ENCODE measurements at regions not wholly inside any gene's neighbourhood (a gene's known extent, or its start where the extent isn't known, plus 50 kb on each side); places are given as distances from the start of the nearest gene placed in this dataset.
"Not testable (repeated sequence)": the region's sequence is repeated elsewhere in the genome, so short reads cannot be mapped to it uniquely, and the experiment has no call there.

- no peak overlapping the region for H3K27ac Mint-ChIP-seq (ENCODE audit: unreplicated experiment)
- CTCF ChIA-PET: no interaction called here
- no peak for DNase-seq
- no peaks in the 10 kb centered on the region for H3K4me1 Mint-ChIP-seq (ENCODE audit: low read depth, unreplicated experiment)
- H3K36me3 Mint-ChIP-seq (ENCODE audit: insufficient read depth, unreplicated experiment): no peaks in the 10 kb centered on the region
- TF ChIP-seq CTCF (IDR thresholded peaks at IDR 0.05; ENCODE audit: unreplicated experiment): no peak
- BruUV-seq (replicated peaks): no TSS peak
- no peak overlapping the region for H3K4me3 Mint-ChIP-seq (ENCODE audit: low read depth, unreplicated experiment)
- intact Hi-C loops (cut with micrococcal nuclease; ENCODE audit: unreplicated experiment): no loop called here
- no peaks in the 10 kb centered on the region for H3K9me3 Mint-ChIP-seq (ENCODE audit: low read depth, unreplicated experiment)
- no peaks in the 10 kb centered on the region for H3K27me3 Mint-ChIP-seq (ENCODE audit: unreplicated experiment)
These were observed 228.6 kb upstream of the JARID2 start for GRCh38 chr6:15017261-15017660.

DNA sequence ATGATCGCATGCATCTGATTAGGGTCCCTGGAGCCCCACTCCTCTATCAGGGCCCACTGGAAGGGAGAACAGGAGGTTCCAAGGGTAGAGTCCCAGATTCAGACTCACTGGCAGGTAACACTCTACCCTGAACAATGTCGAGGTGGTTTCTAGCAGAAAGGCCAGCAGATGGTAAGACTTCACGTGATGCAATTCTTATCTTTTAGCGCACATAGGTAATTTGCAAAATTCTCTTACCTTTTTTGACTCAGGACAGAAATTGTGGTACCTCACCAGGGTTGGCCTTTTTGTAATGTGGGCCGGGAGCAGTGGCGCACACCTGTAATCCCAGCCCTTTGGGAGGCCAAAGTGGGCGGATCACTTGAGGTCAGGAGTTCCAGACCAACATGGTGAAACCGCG is 228.1 kb upstream of the JARID2 start:
- no TSS peak for BruUV-seq (replicated peaks)
- TF ChIP-seq CTCF (IDR thresholded peaks at IDR 0.05; ENCODE audit: unreplicated experiment): no peak
- Mint-ChIP-seq H3K27ac (ENCODE audit: unreplicated experiment) (no peak overlapping the region), H3K36me3 (ENCODE audit: insufficient read depth, unreplicated experiment) (no peaks in the 10 kb centered on the region), H3K27me3 (ENCODE audit: unreplicated experiment) (no peaks in the 10 kb centered on the region), H3K4me3 (ENCODE audit: low read depth, unreplicated experiment) (no peak overlapping the region), H3K9me3 (ENCODE audit: low read depth, unreplicated experiment) (no peaks in the 10 kb centered on the region), H3K4me1 (ENCODE audit: low read depth, unreplicated experiment) (no peaks in the 10 kb centered on the region)
- CTCF ChIA-PET: no interaction called here
- intact Hi-C loops (cut with micrococcal nuclease; ENCODE audit: unreplicated experiment): no loop called here
- no peak for DNase-seq

DNA sequence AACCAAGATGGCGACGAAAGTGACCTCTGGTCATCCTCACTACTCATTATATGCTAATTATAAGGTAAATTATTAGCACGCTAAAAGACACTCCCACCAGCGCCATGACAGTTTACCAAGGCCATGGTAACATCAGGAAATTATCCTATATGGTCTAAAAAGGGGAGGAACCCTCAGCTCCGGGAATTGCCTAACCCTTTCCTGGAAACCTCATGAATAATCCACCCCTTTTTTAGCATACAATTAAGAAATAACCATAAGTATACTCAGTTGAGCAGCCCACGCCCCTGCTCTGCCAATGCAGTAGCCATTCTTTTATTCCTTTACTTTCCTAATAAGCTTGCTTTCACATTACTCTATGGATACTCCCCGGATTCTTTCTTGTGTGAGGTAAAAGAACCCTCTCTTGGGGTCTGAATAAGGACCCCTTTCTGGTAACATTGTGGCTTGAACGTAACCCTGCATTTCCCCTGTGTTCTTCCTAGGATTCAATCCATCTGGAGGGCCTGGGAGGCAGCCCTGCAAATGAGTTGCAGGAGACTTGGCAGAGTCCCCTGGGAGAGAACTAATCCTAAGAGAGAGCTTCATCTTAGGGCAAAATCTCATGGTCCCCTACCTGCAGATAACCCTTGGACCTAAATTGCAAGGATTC is 225.6 kb upstream of the JARID2 start:
- Mint-ChIP-seq H3K9me3 (ENCODE audit: low read depth, unreplicated experiment) (no peaks in the 10 kb centered on the region), H3K27ac (ENCODE audit: unreplicated experiment) (no peak overlapping the region), H3K27me3 (ENCODE audit: unreplicated experiment) (no peaks in the 10 kb centered on the region), H3K4me1 (ENCODE audit: low read depth, unreplicated experiment) (no peaks in the 10 kb centered on the region), H3K4me3 (ENCODE audit: low read depth, unreplicated experiment) (no peak overlapping the region), H3K36me3 (ENCODE audit: insufficient read depth, unreplicated experiment) (no peaks in the 10 kb centered on the region)
- intact Hi-C loops (cut with micrococcal nuclease; ENCODE audit: unreplicated experiment): no loop called here
- CTCF ChIA-PET: no interaction called here
- no peak for DNase-seq
- no peak for TF ChIP-seq CTCF (IDR thresholded peaks at IDR 0.05; ENCODE audit: unreplicated experiment)
- BruUV-seq (replicated peaks): no TSS peak

DNA sequence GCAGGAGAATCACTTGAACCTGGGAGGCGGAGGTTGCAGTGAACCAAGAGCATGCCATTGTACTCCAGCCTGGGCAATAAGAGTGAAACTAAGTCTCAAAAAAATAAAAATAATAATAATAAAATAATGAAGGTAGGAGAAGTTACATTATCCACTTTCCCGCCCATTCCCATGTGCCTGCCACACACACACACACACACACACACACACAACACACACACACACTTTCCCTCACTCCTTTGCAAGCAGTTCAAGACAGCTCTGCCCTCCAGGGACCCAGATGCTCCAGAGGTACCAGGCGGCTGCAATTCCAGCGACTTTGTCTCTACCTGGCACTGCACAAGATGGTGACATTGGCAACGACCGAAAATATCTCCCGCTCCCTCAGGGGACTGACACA is 224.8 kb upstream of the JARID2 start:
- Mint-ChIP-seq H3K4me3 (ENCODE audit: low read depth, unreplicated experiment) (no peak overlapping the region), H3K27me3 (ENCODE audit: unreplicated experiment) (no peaks in the 10 kb centered on the region), H3K36me3 (ENCODE audit: insufficient read depth, unreplicated experiment) (no peaks in the 10 kb centered on the region), H3K9me3 (ENCODE audit: low read depth, unreplicated experiment) (no peaks in the 10 kb centered on the region), H3K27ac (ENCODE audit: unreplicated experiment) (no peak overlapping the region), H3K4me1 (ENCODE audit: low read depth, unreplicated experiment) (no peaks in the 10 kb centered on the region)
- no peak for TF ChIP-seq CTCF (IDR thresholded peaks at IDR 0.05; ENCODE audit: unreplicated experiment)
- intact Hi-C loops (cut with micrococcal nuclease; ENCODE audit: unreplicated experiment): no loop called here
- no peak for DNase-seq
- no TSS peak for BruUV-seq (replicated peaks)
- CTCF ChIA-PET: no interaction called here

GRCh38 chr6:15023018-15023417 is 222.9 kb upstream of the JARID2 start:
- H3K27ac Mint-ChIP-seq (ENCODE audit: unreplicated experiment); DNase-seq; H3K9me3 Mint-ChIP-seq (ENCODE audit: low read depth, unreplicated experiment); BruUV-seq (replicated peaks); intact Hi-C loops (cut with micrococcal nuclease; ENCODE audit: unreplicated experiment); H3K4me3 Mint-ChIP-seq (ENCODE audit: low read depth, unreplicated experiment); H3K4me1 Mint-ChIP-seq (ENCODE audit: low read depth, unreplicated experiment); H3K27me3 Mint-ChIP-seq (ENCODE audit: unreplicated experiment); H3K36me3 Mint-ChIP-seq (ENCODE audit: insufficient read depth, unreplicated experiment): not testable (repeated sequence)
- CTCF ChIA-PET: interaction anchor here (0.7 kb wide), 1 partner anchor 192 kb away, joined by 7 read pairs; no protein-coding TSS in a partner anchor
